ENCODE measurements at regions not wholly inside any gene's neighbourhood (a gene's known extent, or its start where the extent isn't known, plus 50 kb on each side); places are given as distances from the start of the nearest gene placed in this dataset.

GRCh38 chr2:144158096-144158495, 361.8 kb downstream of the ZEB2 start:
- no peak for TF ChIP-seq CTCF (IDR thresholded peaks at IDR 0.05; ENCODE audit: borderline replicate concordance, control extremely low read depth, extremely low read depth, insufficient read depth, missing control alignments)
- in situ Hi-C loops (cut with MboI; ENCODE audit: low sequenced_read_pairs, unreplicated experiment), result no loop called here
- no peak for DNase-seq (ENCODE audit: low spot score)

DNA sequence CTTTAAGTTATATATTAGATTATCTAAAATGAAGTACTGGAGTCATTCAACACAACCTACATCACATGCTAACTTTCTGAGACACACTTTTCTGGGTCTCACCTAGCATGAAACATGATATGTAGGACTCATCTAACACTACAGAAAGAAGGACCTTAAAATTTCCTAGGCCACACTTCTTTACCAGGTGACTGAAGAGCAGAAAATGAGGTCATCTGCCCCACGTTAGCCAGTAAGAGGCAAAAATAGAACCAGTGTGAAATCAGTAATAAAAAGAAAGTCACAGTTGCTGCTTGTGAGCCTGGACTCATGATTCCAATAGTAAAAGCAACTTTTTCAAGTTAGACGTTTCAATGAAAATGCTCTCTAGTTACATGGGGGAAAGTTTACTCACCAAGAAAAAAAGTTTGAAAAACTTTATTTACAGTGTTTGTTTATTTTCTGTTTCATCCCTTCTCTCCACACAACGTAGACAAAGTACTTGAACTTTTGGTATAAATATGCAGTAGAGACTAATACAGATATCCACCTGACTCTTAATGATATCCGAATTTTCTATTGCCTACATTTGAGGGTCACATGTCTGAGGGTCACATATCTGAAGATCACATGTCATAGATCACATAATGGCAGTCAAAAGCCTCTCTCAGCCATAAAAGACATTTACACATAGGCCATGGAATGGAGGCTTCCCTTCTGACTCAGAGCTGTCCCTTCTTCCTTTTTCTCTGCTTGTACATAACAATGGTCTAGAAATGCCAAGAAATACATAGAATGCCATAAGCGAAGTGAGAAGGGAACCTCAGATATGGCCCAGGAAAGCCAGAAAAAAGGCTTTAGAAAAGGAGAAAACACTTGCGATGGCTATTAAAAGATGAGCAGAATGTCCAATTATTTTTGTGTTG, 362.9 kb downstream of the ZEB2 start:
- peak; percentile 10 for DNase-seq (ENCODE audit: low spot score)
- in situ Hi-C loops (cut with MboI; ENCODE audit: low sequenced_read_pairs, unreplicated experiment), result no loop called here
- TF ChIP-seq CTCF (IDR thresholded peaks at IDR 0.05; ENCODE audit: borderline replicate concordance, control extremely low read depth, extremely low read depth, insufficient read depth, missing control alignments), result no peak

GRCh38 chr2:144154205-144154604, 365.7 kb downstream of the ZEB2 start:
- DNase-seq (ENCODE audit: low spot score), result no peak
- in situ Hi-C loops (cut with MboI; ENCODE audit: low sequenced_read_pairs, unreplicated experiment), result no loop called here
- no peak for TF ChIP-seq CTCF (IDR thresholded peaks at IDR 0.05; ENCODE audit: borderline replicate concordance, control extremely low read depth, extremely low read depth, insufficient read depth, missing control alignments)

DNA sequence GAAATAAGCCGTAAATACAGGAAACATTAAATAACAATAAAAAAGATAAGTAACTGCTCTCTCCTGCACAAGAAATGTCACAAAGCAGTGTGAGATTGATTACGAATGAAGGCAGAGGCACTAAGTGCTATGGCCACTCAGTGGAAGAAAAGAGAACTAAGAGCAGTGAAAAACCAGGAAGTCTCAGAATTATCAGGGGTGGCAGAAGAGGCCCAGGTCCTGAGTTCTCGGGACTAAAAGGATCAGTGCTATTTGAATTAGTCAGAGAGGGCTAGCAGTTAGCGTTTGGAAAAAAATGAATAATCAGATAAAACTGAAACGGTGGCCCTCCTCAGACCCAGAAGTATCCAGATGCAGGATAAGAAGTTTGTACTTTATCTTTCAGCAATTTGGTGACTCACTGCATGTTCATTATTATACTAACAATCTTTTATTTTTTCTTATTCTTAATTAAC, 367.1 kb downstream of the ZEB2 start:
- DNase-seq (ENCODE audit: low spot score), result no peak
- in situ Hi-C loops (cut with MboI; ENCODE audit: low sequenced_read_pairs, unreplicated experiment), result no loop called here
- TF ChIP-seq CTCF (IDR thresholded peaks at IDR 0.05; ENCODE audit: borderline replicate concordance, control extremely low read depth, extremely low read depth, insufficient read depth, missing control alignments), result no peak

GRCh38 chr2:144151851-144152250, 368.1 kb downstream of the ZEB2 start:
- TF ChIP-seq CTCF (IDR thresholded peaks at IDR 0.05; ENCODE audit: borderline replicate concordance, control extremely low read depth, extremely low read depth, insufficient read depth, missing control alignments), result no peak
- in situ Hi-C loops (cut with MboI; ENCODE audit: low sequenced_read_pairs, unreplicated experiment), result no loop called here
- DNase-seq (ENCODE audit: low spot score), result no peak

GRCh38 chr2:144151405-144151804, 368.5 kb downstream of the ZEB2 start:
- TF ChIP-seq CTCF (IDR thresholded peaks at IDR 0.05; ENCODE audit: borderline replicate concordance, control extremely low read depth, extremely low read depth, insufficient read depth, missing control alignments), result no peak
- in situ Hi-C loops (cut with MboI; ENCODE audit: low sequenced_read_pairs, unreplicated experiment), result no loop called here
- DNase-seq (ENCODE audit: low spot score), result no peak
